ENCODE measurements at regions not wholly inside any gene's neighbourhood (a gene's known extent, or its start where the extent isn't known, plus 50 kb on each side); places are given as distances from the start of the nearest gene placed in this dataset.

DNA sequence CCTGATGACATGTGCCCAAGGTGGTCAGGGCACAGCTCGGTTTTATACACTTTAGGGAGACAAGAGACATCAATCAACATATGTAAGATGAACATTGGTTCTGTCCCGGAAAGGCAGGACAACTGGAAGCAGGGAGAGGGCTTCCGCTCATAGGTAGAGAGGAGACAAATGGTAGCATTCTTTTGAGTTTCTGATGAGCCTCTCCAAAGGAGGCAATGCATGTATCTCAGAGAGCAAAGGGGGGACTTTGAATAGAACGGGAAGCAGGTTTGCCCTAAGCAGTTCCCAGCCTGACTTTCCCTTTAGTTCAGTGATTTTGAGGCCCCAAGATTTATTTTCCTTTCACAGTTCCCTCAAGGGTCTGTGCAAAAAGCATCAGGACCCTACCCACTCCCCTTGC lies 172.4 kb upstream of the TNRC6C start:
- Histone ChIP-seq H3K79me2 (ENCODE audit: control insufficient read depth, low read length) (no peaks in the 10 kb centered on the region), H3K9me3 (ENCODE audit: control insufficient read depth, insufficient read depth, low read length) (no peaks in the 10 kb centered on the region), H4K20me1 (ENCODE audit: control insufficient read depth, insufficient read depth, low read depth, low read length) (no peaks in the 10 kb centered on the region), H3K27ac (ENCODE audit: low read depth, low read length) (no peak overlapping the region), H3K9me2 (replicated peaks; ENCODE audit: control insufficient read depth, low read length) (no peaks in the 10 kb centered on the region), H3K4me2 (ENCODE audit: low read length) (no peak overlapping the region), H3K36me3 (ENCODE audit: control insufficient read depth, low read length) (no peaks in the 10 kb centered on the region), H3K4me1 (ENCODE audit: control insufficient read depth, low read length) (no peaks in the 10 kb centered on the region), H3K4me3 (ENCODE audit: low read length) (no peak overlapping the region), H3K27me3 (ENCODE audit: control insufficient read depth, low read length) (peaks cover 23% of the 10 kb centered on the region), H3F3A (ENCODE audit: control insufficient read depth, insufficient read depth) (no peaks in the 10 kb centered on the region)
- TF ChIP-seq, protein P1, sequence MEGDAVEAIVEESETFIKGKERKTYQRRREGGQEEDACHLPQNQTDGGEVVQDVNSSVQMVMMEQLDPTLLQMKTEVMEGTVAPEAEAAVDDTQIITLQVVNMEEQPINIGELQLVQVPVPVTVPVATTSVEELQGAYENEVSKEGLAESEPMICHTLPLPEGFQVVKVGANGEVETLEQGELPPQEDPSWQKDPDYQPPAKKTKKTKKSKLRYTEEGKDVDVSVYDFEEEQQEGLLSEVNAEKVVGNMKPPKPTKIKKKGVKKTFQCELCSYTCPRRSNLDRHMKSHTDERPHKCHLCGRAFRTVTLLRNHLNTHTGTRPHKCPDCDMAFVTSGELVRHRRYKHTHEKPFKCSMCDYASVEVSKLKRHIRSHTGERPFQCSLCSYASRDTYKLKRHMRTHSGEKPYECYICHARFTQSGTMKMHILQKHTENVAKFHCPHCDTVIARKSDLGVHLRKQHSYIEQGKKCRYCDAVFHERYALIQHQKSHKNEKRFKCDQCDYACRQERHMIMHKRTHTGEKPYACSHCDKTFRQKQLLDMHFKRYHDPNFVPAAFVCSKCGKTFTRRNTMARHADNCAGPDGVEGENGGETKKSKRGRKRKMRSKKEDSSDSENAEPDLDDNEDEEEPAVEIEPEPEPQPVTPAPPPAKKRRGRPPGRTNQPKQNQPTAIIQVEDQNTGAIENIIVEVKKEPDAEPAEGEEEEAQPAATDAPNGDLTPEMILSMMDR (IDR thresholded peaks at IDR 0.05; ENCODE audit: low read depth, low read length, poor library complexity, severe bottlenecking) = no peak
- no peak for TF ChIP-seq EZH2phosphoT487 (IDR thresholded peaks at IDR 0.05; ENCODE audit: borderline replicate concordance, low read length)

DNA sequence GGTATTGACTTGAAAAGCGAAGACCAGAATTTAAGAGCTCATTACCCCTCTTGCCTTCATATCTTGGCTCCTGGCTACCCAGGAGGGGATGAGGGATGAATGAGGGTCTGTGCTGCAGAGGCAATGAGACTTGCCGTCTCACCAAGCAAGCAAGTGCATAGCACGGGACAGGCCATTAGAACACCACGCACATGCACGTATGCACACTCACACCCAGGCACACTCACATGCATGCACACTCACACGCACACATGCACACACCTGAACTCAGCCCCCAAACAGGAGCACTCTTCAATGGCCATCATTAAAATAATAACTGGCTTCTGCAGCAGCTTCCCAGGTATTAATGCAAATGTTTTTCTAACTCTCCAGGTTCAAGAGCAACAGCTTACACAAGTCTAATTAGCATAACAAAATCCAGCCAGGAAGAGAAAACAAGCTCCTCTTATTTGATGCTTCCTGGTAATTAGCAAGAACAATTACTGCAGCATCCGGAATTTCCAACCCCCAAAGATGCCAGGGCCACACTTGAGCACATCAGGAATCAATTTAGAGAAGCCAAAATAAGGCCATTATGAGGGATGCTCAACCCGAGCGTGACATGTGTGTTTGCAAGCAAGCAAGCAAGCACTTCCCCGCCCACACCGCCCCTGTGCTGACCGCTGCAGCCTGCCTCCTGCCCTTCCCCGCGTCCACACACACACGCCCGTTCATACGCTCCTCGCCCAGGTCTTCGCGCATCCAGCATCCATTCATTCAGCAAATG lies 171.6 kb upstream of the TNRC6C start:
- H3K4me1 ChIP-seq (ENCODE audit: control insufficient read depth, low read length) = no peaks in the 10 kb centered on the region
- no peak overlapping the region for H3K27ac ChIP-seq (ENCODE audit: low read depth, low read length)
- peaks cover 23% of the 10 kb centered on the region for H3K27me3 ChIP-seq (ENCODE audit: control insufficient read depth, low read length)
- H3F3A ChIP-seq (ENCODE audit: control insufficient read depth, insufficient read depth) = no peaks in the 10 kb centered on the region
- no peaks in the 10 kb centered on the region for H3K36me3 ChIP-seq (ENCODE audit: control insufficient read depth, low read length)
- H3K9me2 ChIP-seq (replicated peaks; ENCODE audit: control insufficient read depth, low read length) = no peaks in the 10 kb centered on the region
- H3K4me2 ChIP-seq (ENCODE audit: low read length) = no peak overlapping the region
- no peak overlapping the region for H3K4me3 ChIP-seq (ENCODE audit: low read length)
- H4K20me1 ChIP-seq (ENCODE audit: control insufficient read depth, insufficient read depth, low read depth, low read length) = no peaks in the 10 kb centered on the region
- TF ChIP-seq EZH2phosphoT487 (IDR thresholded peaks at IDR 0.05; ENCODE audit: borderline replicate concordance, low read length) = no peak
- no peaks in the 10 kb centered on the region for H3K9me3 ChIP-seq (ENCODE audit: control insufficient read depth, insufficient read depth, low read length)
- no peaks in the 10 kb centered on the region for H3K79me2 ChIP-seq (ENCODE audit: control insufficient read depth, low read length)

DNA sequence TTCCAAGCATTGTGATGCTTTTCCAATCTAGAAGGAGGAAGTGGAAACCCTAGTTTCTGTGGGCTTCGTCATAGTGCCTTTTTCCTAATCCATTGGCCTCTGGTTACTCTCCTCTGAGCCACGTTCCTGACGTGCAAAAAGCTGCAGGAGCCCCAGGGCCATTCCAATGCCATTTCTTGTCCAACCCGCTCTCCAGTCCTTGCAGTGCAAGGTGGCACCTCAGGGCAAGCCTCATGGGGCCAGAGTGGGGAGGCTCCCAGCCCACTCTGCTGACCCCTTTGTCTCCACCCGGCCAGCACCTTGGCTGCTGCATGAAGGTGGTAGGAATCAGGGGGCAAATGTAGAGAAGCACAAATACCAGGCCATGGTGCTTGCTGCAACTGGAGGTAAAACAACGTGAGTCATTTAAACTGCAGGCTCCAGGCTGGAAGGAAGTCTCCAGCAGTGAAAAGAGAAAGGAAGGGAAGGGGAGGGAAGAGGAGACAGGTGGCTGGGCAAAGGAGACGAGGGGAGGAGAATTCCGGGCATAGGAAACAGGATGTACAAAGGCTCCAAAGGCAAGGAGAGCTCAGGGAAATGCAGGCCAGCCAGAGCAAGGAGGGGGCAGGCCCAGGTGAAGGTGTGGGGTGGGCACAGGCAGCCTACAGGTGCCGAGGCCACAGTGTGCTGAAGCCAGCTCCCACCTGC lies 168.2 kb upstream of the TNRC6C start:
- Histone ChIP-seq H3K4me3 (ENCODE audit: low read length) (no peak overlapping the region), H3K4me1 (ENCODE audit: control insufficient read depth, low read length) (no peaks in the 10 kb centered on the region), H3K27ac (ENCODE audit: low read depth, low read length) (no peak overlapping the region), H3F3A (ENCODE audit: control insufficient read depth, insufficient read depth) (no peaks in the 10 kb centered on the region), H3K79me2 (ENCODE audit: control insufficient read depth, low read length) (no peaks in the 10 kb centered on the region), H3K4me2 (ENCODE audit: low read length) (no peak overlapping the region), H3K9me3 (ENCODE audit: control insufficient read depth, insufficient read depth, low read length) (no peaks in the 10 kb centered on the region), H3K36me3 (ENCODE audit: control insufficient read depth, low read length) (no peaks in the 10 kb centered on the region), H3K9me2 (replicated peaks; ENCODE audit: control insufficient read depth, low read length) (no peaks in the 10 kb centered on the region), H3K27me3 (ENCODE audit: control insufficient read depth, low read length) (peaks cover under 1% of the 10 kb centered on the region; the same call in 1 of the 2 replicates), H4K20me1 (ENCODE audit: control insufficient read depth, insufficient read depth, low read depth, low read length) (no peaks in the 10 kb centered on the region)
- no peak for TF ChIP-seq EZH2phosphoT487 (IDR thresholded peaks at IDR 0.05; ENCODE audit: borderline replicate concordance, low read length)

DNA sequence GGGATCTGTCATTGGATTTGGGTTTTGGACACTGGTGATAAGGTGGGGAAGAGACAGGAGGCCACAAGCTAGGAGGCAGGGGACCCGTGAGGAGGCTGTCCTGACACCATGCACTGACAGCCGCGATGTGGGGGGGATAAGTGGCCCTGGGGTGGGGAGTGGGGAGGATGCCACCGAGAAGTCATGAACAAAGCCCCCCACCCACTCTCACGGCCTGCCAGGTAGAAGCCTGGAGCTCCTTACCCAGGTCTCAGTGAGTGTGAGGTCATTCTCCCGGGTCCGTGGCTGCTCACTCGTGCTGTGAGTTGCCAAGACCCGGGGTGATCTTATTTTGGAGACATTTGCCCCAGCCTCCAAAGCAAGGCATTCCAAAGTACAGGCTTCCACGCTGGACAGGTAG lies 165.9 kb upstream of the TNRC6C start:
- H3K36me3 ChIP-seq (ENCODE audit: control insufficient read depth, low read length) = no peaks in the 10 kb centered on the region
- TF ChIP-seq, protein P1 (IDR thresholded peaks at IDR 0.05; ENCODE audit: low read depth, low read length, poor library complexity, severe bottlenecking) = no peak
- no peak for TF ChIP-seq EZH2phosphoT487 (IDR thresholded peaks at IDR 0.05; ENCODE audit: borderline replicate concordance, low read length)
- no peaks in the 10 kb centered on the region; the same call in 1 of the 2 replicates for H3K27me3 ChIP-seq (ENCODE audit: control insufficient read depth, low read length)
- no peaks in the 10 kb centered on the region for H3F3A ChIP-seq (ENCODE audit: control insufficient read depth, insufficient read depth)
- no peaks in the 10 kb centered on the region for H3K9me3 ChIP-seq (ENCODE audit: control insufficient read depth, insufficient read depth, low read length)
- no peaks in the 10 kb centered on the region for H4K20me1 ChIP-seq (ENCODE audit: control insufficient read depth, insufficient read depth, low read depth, low read length)
- no peaks in the 10 kb centered on the region for H3K9me2 ChIP-seq (replicated peaks; ENCODE audit: control insufficient read depth, low read length)
- H3K27ac ChIP-seq (ENCODE audit: low read depth, low read length) = no peak overlapping the region
- H3K4me3 ChIP-seq (ENCODE audit: low read length) = no peak overlapping the region
- H3K4me2 ChIP-seq (ENCODE audit: low read length) = no peak overlapping the region
- H3K4me1 ChIP-seq (ENCODE audit: control insufficient read depth, low read length) = no peaks in the 10 kb centered on the region
- H3K79me2 ChIP-seq (ENCODE audit: control insufficient read depth, low read length) = no peaks in the 10 kb centered on the region
